Right kidney (tissue), 1 donor: ENCODE measurements at regions not wholly inside any gene's neighbourhood (a gene's known extent, or its start where the extent isn't known, plus 50 kb on each side); places are given as distances from the start of the nearest gene placed in this dataset.

Experiments used
- DNase-seq: peaks from one replicate; pipeline ENCODE4 v3.0.0-alpha.2; 2016

DNA sequence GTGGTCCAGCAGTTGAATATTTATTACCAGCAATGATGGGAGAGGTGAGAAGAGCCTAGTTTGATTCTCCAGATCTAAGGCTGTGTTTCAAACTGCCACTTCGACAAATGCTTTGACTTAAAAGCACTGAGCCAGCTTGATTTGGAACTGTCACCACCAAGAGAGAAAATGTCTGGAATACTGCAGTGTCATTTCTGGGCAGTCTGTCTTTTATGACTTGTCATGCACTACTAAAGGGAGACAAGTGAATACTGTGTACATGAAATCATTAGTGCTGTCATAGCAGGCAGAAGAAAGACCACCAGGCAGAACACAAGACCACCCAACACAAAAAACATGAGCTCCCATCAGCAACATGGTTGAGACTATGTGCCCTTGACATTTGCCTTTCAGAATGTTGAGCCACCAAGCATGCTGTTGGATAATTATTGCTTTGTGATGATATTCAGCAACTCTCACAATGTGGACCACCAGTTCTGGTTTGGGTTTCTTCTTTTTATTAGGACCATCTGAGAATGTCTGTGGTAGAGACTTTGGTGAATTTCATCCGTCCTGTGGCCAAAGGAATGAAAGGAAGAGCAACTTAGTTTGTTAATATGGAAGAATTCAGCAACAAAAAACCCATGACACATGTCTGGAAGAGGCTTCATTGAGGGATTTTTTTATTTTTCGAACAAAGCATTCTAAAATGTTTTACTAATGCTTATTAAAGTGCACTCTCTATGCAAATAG lies 125.8 kb downstream of the NTMT2 start:
- no peak for DNase-seq

DNA sequence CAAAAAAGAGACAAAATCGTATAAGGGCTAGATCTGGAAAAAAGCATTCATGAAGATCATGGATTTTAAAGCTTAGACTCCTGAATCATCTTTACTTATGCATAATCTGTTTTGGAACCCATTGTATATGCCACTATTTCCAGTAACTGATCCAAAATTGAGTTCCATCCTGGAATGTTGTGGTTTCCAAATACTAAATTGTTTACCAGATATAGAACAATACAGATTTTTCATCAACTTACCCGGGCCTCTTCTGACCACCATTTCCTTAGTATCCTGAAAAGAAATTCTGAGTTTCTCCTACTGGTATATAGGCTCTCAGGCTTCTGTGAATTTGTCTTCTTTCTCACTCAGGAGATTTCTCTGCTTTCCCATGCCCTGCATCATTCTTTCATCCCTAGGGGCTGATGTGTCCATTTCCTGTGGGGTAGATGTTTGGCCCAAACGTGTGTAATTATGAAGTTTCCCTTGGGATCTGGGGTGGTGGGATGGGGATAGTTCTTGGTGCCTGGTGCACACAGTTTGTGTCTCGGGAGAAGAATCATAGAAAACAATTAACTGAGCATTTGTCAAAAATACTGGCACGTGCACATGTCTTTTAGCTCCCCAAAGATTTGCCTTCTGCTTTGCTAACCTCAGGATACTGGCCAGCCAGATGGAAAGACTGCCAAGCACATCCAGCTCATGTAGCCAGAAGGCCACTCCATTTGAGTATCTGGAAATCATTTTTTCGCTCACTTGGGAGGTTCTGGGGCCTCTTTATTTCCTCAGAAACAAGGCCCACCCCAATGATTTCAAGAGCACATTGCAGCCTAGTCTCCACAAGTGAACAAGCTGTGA lies 127.8 kb downstream of the NTMT2 start:
- DNase-seq: no peak

DNA sequence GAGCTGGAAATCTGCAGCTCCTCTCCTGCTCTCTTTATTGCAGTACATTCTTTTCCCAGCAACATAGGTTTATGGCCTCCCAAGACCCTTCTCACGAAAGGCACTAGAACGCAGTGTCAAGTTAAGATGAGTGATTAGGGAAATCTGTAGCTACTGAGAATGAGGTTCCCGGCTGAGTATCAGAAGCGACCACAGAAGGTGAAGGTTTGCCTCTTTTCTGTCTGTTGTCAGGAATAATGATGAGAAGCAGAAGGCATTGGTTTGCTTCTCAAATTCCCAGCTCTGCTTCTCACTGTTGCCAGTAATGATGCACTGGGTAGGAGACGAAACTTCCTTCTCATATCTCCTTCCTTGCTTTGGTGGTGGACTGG lies 128.4 kb downstream of the NTMT2 start:
- DNase-seq: no peak

DNA sequence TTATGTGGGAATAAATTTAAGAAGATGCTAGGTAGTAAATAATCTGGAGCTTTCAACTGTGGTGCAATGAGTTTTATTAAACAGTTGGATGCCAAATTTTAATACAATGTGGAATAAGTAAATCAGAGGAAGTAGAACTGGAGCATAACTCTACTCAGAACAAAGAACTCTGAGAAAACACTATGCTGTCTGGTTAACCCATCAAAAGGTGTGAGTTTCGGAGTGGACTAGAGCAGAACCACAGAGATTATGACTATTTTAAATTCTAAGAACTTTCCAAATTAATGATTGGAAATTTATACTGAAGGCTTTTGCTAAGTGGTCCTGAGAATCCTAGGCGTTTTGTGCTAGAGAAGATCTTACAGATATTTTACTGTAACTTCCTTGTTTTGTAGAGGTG lies 132.2 kb downstream of the NTMT2 start:
- DNase-seq: no peak

DNA sequence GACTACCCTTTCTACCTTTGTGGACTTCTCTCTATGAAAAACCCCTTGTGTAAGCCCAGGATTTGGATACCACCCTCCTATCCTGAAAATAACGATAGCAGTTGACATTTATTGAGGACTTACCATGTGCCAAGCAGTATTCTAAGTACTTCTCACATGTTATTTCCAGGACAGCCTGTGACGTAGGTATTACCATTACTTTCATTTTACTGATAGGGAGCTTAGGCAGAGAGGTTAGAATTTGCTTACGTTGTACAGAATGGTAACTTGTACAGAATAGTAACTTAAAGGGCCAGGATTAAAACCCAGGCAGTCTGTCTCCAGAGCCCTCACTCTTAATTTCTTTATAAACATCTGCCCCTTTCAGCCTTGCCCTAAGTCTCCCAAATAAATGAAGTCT lies 138.3 kb downstream of the NTMT2 start:
- DNase-seq: no peak

DNA sequence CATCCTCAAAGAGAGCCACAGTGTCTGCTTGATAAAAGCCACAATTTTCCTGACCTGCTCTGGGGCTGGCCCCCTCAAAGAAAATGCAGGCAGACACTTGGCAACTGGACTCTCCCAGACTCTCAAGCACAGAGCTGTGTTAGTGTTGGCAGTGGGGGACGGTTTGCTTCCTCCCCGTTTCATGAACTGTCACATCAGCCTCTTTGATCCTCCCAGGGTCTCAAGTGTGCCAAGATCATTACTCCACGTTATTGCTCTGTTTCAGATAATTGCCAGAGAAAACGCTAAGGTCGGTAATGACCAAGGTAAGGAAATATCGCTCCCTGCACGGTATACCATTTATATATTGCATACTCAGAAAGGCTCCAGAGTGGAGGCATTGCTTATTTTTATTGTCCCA lies 138.8 kb downstream of the NTMT2 start:
- DNase-seq: peak; percentile 9

DNA sequence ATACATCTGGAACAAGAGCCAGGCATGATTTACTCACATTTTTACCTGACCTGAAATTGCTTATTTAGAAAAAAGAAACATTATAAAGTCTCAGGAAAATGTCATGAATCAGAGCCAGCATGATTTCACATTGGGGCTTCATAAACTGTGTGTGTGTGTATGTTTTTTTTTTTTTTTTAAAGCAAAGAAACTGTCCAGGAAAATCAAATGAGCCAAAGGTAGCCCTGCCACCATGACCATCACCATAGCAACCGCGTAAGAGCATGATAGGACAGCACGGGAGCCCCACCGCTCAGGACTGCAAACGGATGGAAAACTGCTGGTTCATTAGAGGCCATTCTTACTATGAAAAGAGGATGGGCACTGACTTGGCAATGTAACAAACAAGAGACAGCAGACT lies 139.2 kb downstream of the NTMT2 start:
- DNase-seq: no peak

DNA sequence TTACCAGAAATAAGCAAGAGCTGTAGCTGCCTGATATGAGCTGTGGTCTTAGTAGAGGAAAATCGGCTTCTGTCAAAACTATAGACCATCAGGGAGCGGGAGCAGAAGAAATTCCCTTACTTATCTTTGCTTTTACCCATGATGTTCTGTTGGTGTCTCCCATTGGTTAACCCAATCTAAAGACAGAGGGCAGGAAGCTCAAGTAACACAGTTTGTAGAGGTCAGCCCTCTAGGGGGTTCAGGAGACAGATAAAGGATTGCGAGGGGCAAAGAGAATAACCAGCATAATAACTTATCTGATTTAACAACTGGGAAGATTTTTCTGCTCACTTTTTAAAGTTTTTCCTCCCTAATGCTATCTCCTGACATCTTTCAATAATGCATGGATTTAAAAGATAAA lies 142.4 kb downstream of the NTMT2 start:
- DNase-seq: no peak

DNA sequence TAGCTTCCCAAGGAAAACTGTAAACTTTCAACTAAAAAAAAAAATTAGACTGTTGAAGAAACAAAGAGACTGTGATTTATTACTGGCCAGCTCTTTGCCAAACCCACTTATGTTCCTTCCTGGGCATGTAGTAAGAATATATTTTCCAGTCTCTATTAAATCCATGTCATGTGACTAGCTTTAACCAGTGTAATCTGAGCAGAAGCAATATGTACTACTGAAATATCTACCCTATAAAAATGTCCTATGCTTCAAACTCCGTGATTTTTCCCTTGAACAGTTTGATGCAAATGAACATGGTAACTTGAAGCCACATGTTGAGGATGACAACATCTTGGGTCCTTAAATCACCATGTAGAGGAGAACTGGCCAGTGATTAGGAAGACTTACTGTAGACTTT lies 144.5 kb downstream of the NTMT2 start:
- no peak for DNase-seq

DNA sequence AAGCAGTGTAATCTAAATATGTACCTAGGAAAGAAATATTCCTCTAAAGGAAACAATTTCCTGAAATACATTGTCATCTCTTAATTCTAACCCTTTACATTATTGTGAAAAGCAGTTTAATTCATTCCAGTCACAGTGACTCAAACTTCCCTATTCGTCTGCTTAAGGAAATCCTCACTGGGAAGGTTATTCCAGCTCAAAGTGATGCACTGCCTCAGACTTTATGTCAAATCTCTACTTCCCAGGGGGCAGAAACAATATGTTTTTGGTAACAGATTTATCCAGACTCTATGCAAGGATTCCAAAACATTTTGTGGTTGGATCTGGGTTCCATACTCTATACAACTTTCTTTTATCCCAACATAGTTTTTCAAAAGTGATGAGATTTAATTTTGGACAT lies 145.2 kb downstream of the NTMT2 start:
- DNase-seq: no peak

DNA sequence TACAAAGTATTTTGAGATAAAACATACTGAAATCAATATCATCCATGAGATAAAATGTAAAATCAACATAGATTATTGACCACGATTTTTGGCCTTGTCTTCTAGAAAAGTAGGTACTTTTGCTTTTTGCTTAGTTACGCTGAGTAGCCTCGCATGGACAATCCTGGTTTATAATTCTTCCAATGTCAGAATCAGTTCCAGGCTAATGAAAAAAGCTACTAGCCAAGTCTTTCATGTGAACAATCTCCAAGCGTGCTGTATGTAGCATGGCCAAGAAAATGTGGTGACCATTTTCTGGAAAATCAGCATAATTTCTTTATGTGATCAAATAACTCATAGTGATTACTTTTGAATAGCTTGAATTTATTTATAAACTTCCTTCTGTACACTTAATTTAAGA lies 145.8 kb downstream of the NTMT2 start:
- no peak for DNase-seq

DNA sequence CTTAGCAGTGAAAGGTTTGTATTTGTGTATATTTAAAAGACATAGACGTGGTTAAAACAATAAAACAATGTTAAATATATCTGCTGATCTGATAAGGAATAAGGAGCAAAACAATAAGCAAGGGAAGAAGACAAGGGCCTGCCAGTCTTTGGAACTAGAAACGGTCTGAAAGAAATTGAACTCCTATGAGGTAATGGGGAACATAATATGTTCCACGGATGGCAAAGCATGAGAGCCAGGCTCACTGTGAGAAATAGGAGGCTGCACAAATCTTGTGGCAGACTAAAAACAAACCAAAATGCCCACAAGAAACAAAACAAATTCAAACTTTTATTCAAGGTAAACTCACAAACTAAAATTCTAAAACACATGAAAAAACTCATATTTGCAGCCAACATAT lies 150.5 kb downstream of the NTMT2 start:
- no peak for DNase-seq

DNA sequence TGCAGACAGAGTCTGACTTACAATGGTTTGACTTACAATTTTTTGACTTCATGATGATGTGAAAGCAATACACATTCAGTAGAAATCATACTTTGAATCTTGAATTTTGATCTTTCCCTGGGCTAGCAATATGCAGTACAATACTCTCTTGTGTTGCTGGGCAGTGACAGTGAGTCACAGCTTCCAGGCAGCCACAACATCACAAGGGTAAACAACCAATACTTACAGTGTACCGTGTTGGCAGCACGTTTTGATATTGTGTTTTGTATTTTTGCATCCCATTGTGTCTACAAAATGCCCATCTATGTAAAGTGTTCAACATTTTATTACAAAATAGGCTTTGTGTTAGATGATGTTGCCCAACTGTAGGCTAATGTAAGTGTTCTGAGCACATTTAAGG lies 150.9 kb downstream of the NTMT2 start:
- DNase-seq: no peak

DNA sequence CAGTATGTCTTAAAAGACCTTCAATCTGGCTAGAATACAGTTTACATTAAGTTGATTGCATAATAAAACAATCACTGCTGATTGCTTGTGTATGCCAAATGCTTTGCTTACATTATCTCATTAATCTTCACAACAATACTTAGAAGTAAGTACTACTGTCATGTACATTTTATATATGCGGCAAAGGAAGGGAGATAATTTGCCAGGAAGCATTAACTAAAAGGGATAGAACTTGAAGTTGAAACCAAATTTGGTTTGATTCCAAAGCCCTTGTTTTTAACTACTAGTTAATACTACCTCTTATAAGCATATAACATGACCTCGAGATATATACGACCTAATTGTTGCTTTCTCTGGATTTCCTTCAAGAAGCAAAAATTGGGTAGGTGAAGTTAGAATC lies 155.8 kb downstream of the NTMT2 start:
- no peak for DNase-seq

DNA sequence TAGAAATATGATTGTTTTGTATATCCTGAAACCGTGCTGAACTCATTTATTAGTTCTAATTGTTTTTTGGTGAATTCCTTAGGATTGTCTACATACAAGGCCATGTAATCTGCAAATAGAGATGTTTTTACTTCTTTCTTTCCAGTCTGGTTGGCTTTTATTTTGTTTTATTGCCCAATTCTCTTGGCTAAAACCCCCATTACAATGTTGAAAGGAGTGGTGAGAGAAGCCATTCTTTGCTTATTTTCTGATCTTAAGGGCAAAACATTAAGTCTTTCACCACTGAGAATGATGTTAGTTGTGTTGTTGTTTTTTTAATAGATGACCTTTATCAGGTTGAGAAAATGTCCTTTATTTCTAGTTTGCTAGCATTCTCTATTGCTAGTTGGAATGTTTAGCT lies 157.3 kb downstream of the NTMT2 start:
- DNase-seq: no peak

DNA sequence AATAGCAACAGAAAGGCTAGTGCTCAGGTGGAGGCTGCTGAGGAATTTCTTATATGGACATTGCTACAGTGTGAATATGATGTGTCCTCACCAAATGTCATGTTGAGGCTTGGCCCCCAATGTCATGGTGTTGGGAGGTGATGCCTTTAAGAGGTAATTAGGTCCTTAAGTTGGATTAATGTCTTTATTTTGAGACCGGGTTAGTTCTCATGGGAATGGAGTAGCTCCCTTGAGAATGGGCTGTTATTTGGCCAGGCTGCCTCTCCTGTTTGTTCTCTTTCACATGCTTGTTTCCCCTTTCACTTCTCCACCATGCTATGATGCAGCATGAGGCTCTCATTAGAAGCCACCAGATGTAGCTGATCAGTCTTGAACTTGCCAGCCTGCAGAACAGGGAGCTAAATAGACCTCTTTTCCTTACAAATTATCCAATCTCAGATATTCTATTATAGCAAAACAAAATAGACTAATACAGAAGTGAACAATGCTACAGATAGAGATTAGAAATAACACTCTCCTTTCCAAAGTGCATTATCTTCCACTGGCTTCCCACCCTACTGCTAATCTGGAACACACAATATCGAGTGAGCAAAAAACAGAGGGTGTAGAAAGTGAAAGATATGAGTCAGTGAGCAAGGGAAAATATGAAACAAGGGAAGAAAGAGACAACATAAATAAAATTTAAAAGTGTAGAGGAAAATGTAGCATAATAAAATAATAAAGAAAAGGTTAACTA lies 160.2 kb downstream of the NTMT2 start:
- no peak for DNase-seq

DNA sequence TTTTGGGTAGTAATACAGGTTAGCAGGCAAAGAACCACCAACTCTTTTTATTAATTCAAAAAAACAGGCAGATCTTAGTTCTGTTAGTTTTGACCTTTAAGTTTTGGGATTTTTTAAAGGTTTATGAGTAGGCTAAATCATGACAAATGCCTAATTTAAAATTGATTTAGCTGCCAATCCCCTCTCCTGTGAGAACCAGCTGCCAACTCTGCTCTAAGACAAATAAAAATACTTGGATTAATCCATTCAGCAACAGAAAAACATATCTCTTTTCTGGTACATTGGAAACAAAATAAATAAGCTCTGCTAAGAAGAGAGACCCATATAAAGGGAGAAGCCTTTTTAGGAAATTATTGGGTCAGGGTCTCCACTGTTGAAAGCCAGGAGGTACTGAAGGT lies 160.8 kb downstream of the NTMT2 start:
- no peak for DNase-seq

DNA sequence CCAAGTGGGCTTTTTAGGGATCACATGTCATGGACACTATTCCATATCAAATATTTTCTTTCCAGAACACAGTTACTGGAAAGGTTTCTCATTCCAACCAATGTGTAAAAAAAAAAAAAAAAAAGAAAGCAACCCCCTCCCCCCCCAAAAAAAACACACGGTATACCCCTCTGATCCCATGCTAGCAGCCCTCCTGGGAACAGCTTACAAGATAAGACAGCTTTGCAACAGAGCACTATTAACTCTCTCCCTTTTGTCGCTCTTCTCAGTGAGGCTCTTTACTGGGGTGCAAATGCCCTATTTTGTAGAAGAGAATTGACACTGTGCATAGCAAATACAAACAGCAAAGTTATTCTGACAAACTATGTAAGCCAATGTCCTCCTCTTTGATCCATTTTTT lies 161.2 kb downstream of the NTMT2 start:
- no peak for DNase-seq

DNA sequence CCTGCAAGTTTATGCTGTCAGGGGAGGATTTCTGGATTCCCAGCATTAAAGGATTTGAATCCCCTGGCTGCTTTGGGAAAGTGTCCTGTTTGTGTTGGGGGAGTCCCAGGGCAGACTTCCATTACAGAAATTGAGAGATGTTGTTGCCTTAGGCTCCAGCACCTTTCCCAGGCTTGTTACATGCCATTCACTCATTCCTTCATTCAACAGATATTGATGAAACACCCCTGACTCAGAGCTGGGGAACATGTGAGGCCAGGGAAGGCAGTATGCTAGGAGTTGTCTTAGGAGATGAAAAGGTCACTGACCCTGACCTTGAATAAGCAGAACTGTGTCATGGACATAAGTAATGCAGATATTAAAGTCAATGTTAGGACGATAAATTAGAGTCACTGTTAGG lies 161.7 kb downstream of the NTMT2 start:
- no peak for DNase-seq

DNA sequence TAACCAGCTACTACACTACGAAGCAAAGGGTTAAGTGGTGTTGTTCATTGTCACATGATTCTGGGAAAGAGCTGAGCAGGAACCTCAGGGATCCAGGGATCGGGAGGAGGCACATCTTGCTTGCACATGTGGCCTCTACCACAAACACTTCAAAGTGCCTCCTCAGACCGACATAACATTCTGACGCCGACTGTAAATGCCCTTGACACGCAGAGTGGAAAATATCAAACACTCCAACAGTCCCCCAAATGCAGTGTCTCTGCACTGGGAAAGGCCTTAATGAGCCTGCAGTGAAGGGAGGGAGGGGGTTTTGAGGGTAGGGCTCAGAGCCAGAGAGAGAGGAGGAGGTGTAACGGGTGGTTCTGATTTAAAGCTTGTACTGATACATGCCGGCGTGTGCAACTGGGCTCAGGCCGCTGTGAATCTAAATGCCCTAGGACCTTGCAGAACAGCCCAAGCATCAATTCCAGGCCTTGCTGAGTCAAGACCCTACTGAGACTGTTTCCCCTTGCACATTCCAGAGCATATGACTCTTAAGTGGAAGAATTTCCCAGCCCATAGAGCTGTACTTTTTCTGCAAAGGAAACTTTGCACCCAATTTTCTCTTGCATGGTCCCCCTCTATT lies 163.7 kb downstream of the NTMT2 start:
- peak; percentile 11 for DNase-seq

DNA sequence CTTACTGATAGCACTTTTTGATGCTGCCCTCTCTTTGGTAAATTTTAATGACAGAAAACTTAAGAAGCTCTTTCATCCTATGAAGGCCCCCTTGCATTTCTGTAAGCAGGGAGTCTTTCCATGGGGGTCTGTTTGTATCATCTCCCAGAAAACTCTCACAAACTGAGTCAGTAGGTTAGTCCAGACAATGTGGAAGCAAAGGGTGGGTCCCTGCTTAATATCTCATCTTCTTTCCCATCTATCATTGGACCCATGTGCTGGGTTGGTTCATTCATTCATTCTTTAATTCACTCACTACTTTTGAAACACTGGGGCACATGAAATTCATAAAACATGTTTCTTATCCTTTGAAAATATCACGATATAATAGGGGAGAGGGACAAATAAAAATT lies 164.3 kb downstream of the NTMT2 start:
- no peak for DNase-seq

DNA sequence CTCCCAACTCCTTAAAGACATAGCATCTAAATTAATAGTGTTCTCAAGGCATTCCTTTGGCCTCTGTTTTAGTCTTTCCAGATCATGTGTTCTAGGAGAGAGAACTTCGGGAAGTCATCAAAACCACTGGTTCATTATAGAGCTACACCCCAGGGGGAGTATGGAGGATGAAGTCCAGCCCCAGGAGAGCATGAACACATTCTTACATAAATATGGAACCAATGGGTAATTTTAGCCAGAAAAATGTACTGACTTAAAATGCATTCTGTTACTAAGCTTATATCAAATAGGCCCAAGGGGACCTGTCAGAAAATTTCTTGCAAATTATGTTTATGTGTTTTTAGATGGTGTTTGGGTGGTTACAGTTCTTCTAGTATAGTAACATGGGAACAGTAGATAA lies 165.2 kb downstream of the NTMT2 start:
- no peak for DNase-seq

DNA sequence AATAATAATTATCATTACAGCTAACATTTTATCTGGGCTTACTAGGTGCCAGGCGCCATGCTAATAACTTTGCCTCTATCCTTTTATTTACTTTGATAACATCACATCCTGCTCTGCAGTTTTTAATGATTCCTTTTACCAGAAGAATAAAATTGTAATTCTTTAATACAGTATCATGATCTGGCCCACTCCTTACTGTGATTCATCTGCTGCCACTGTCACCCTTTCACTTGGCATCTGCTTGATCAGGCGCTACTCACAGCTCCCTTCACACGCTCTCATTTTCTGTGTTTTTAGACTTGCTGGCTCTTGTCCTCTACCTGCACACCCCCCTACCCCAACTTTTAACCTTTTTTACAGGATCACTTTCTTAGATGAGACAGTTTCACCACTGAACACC lies 167.5 kb downstream of the NTMT2 start:
- no peak for DNase-seq
